GM19452 (cell line): ENCODE measurements at regions not wholly inside any gene's neighbourhood (a gene's known extent, or its start where the extent isn't known, plus 50 kb on each side); places are given as distances from the start of the nearest gene placed in this dataset.
"Not testable (repeated sequence)": the region's sequence is repeated elsewhere in the genome, so short reads cannot be mapped to it uniquely, and the experiment has no call there.

ENCODE experiments used
- ATAC-seq: cut with Tn5 transposase; IDR thresholded peaks from one replicate; pipeline ENCODE4 v1.9.1; 2021; ENCODE audit not compliant: unreplicated experiment

- ATAC-seq = no peak
Observed at GRCh38 chr12:20017802-20018201, 350.5 kb upstream of the PDE3A start.

- ATAC-seq = no peak
Observed at GRCh38 chr12:20018406-20018805, 349.9 kb upstream of the PDE3A start.

- no peak for ATAC-seq
Observed at GRCh38 chr12:20024194-20024593, 344.1 kb upstream of the PDE3A start.

- no peak for ATAC-seq
Observed at GRCh38 chr12:20028033-20028432, 340.3 kb upstream of the PDE3A start.

- no peak for ATAC-seq
Observed at GRCh38 chr12:20030826-20031225, 337.5 kb upstream of the PDE3A start.

GRCh38 chr12:20039562-20039961 is 328.8 kb upstream of the PDE3A start:
- ATAC-seq = no peak

- ATAC-seq = no peak
Observed at GRCh38 chr12:20040184-20040583, 328.2 kb upstream of the PDE3A start.

- no peak for ATAC-seq
Observed at GRCh38 chr12:20040831-20041230, 327.5 kb upstream of the PDE3A start.

- no peak for ATAC-seq
Observed at GRCh38 chr12:20044351-20044750, 324.0 kb upstream of the PDE3A start.

GRCh38 chr12:20044846-20045245 is 323.5 kb upstream of the PDE3A start:
- ATAC-seq = no peak

- no peak for ATAC-seq
Observed at GRCh38 chr12:20047901-20048300, 320.4 kb upstream of the PDE3A start.

GRCh38 chr12:20050221-20050620 is 318.1 kb upstream of the PDE3A start:
- no peak for ATAC-seq

- no peak for ATAC-seq
Observed at GRCh38 chr12:20053782-20054181, 314.6 kb upstream of the PDE3A start.

- no peak for ATAC-seq
Observed at GRCh38 chr12:20055856-20056255, 312.5 kb upstream of the PDE3A start.

GRCh38 chr12:20057398-20057797 is 310.9 kb upstream of the PDE3A start:
- no peak for ATAC-seq

- no peak for ATAC-seq
Observed at GRCh38 chr12:20063116-20063515, 305.2 kb upstream of the PDE3A start.

GRCh38 chr12:20077618-20078017 is 290.7 kb upstream of the PDE3A start:
- no peak for ATAC-seq

- no peak for ATAC-seq
Observed at GRCh38 chr12:20089077-20089476, 279.3 kb upstream of the PDE3A start.

GRCh38 chr12:20093190-20093810 is 275.0 kb upstream of the PDE3A start:
- ATAC-seq = not testable (repeated sequence)

GRCh38 chr12:20096430-20096829 is 271.9 kb upstream of the PDE3A start:
- no peak for ATAC-seq

- ATAC-seq = no peak
Observed at GRCh38 chr12:20097626-20098025, 270.7 kb upstream of the PDE3A start.

GRCh38 chr12:20099395-20100183 is 268.7 kb upstream of the PDE3A start:
- no peak for ATAC-seq

- ATAC-seq = no peak
Observed at GRCh38 chr12:20101046-20101445, 267.3 kb upstream of the PDE3A start.
